ENCODE measurements at regions not wholly inside any gene's neighbourhood (a gene's known extent, or its start where the extent isn't known, plus 50 kb on each side); places are given as distances from the start of the nearest gene placed in this dataset.

- H3K36me3 ChIP-seq (replicated peaks in 1 of 2; ENCODE audit: control insufficient read depth in 1 of 2, insufficient read depth in 2 of 2, low read length in 1 of 2): no peaks in the 10 kb centered on the region
- no peaks in the 10 kb centered on the region for H3K27me3 ChIP-seq (ENCODE audit: insufficient read depth)
- no peak overlapping the region for H2AFZ ChIP-seq (ENCODE audit: low read depth)
- CTCF ChIA-PET: no interaction called here
- no peak overlapping the region for H3K4me3 ChIP-seq (ENCODE audit: low read depth in 2 of 2, low read length in 1 of 2)
- no peak for DNase-seq
- no peaks in the 10 kb centered on the region for H3K9me2 ChIP-seq
- no peaks in the 10 kb centered on the region; a peak in 1 of 4 replicates for H3K4me1 ChIP-seq (ENCODE audit: control insufficient read depth in 1 of 2, insufficient read depth in 2 of 2, low read depth in 1 of 2, low read length in 1 of 2)
- WGBS (ENCODE audit: low lambda C conversion rate): 72% methylated on average over 3 of the region's 4 CpGs
- H4K20me1 ChIP-seq (ENCODE audit: insufficient read depth): no peaks in the 10 kb centered on the region
- H3F3A ChIP-seq (replicated peaks; ENCODE audit: insufficient read depth): no peaks in the 10 kb centered on the region
- H3K27ac ChIP-seq (ENCODE audit: low read depth in 2 of 2, low read length in 1 of 2): no peak overlapping the region
- H3K9ac ChIP-seq: no peak overlapping the region
- no peaks in the 10 kb centered on the region for H3K9me3 ChIP-seq
- no peaks in the 10 kb centered on the region for H3K79me2 ChIP-seq (ENCODE audit: insufficient read depth)
- POLR2A ChIA-PET: no interaction called here
- TF ChIP-seq REST (IDR thresholded peaks at IDR 0.05; ENCODE audit: low read depth, low read length): no peak
- TF ChIP-seq ELF1 (IDR thresholded peaks at IDR 0.05): no peak
- TF ChIP-seq FOSL2 (IDR thresholded peaks at IDR 0.05; ENCODE audit: borderline replicate concordance, low read depth): no peak
- no peak for TF ChIP-seq NFIC (IDR thresholded peaks at IDR 0.05; ENCODE audit: borderline replicate concordance)
- TF ChIP-seq, protein P1, sequence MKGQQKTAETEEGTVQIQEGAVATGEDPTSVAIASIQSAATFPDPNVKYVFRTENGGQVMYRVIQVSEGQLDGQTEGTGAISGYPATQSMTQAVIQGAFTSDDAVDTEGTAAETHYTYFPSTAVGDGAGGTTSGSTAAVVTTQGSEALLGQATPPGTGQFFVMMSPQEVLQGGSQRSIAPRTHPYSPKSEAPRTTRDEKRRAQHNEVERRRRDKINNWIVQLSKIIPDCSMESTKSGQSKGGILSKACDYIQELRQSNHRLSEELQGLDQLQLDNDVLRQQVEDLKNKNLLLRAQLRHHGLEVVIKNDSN (IDR thresholded peaks at IDR 0.05; ENCODE audit: borderline replicate concordance, low read depth): no peak
- TF ChIP-seq, protein P2, sequence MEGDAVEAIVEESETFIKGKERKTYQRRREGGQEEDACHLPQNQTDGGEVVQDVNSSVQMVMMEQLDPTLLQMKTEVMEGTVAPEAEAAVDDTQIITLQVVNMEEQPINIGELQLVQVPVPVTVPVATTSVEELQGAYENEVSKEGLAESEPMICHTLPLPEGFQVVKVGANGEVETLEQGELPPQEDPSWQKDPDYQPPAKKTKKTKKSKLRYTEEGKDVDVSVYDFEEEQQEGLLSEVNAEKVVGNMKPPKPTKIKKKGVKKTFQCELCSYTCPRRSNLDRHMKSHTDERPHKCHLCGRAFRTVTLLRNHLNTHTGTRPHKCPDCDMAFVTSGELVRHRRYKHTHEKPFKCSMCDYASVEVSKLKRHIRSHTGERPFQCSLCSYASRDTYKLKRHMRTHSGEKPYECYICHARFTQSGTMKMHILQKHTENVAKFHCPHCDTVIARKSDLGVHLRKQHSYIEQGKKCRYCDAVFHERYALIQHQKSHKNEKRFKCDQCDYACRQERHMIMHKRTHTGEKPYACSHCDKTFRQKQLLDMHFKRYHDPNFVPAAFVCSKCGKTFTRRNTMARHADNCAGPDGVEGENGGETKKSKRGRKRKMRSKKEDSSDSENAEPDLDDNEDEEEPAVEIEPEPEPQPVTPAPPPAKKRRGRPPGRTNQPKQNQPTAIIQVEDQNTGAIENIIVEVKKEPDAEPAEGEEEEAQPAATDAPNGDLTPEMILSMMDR (IDR thresholded peaks at IDR 0.05): no peak
- no peak for TF ChIP-seq RFX5 (IDR thresholded peaks at IDR 0.05; ENCODE audit: low read length)
- TF ChIP-seq TAF1 (IDR thresholded peaks at IDR 0.05; ENCODE audit: borderline replicate concordance, low read depth, low read length): no peak
- TF ChIP-seq FOXM1 (IDR thresholded peaks at IDR 0.05; ENCODE audit: low read depth): no peak
- no peak overlapping the region for H3K4me2 ChIP-seq
These were observed 384.4 kb upstream of the JARID2 start for GRCh38 chr6:14861491-14861943.

DNA sequence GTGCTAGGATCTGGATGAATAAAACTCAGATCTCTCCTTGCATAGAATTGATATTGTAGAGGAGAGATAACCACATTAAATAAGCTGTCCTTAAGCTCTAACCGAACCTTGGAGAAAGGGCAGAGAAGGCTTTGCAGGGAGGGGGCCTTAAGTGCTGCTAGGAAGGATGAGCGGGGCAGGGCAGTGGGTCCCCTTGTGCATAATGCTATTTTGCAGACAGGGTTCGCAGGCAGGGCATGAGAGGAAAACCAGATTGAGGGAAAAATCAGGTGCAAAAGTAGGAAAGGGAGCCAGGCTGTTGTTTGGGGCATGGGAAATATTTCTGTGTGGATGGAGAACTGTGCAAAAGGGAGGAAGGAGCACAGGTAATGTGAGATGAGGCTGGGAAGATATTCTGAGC lies 383.0 kb upstream of the JARID2 start:
- ChIA-PET POLR2A (no interaction called here), CTCF (no interaction called here)
- no peaks in the 10 kb centered on the region for H4K20me1 ChIP-seq (ENCODE audit: insufficient read depth)
- H3F3A ChIP-seq (replicated peaks; ENCODE audit: insufficient read depth): no peaks in the 10 kb centered on the region
- H3K27ac ChIP-seq (ENCODE audit: low read depth in 2 of 2, low read length in 1 of 2): no peak overlapping the region
- H3K9ac ChIP-seq: no peak overlapping the region
- H3K9me3 ChIP-seq: no peaks in the 10 kb centered on the region
- no peak overlapping the region for H3K4me2 ChIP-seq
- no peak overlapping the region for H2AFZ ChIP-seq (ENCODE audit: low read depth)
- H3K27me3 ChIP-seq (ENCODE audit: insufficient read depth): no peaks in the 10 kb centered on the region
- WGBS (ENCODE audit: low lambda C conversion rate): 50% methylated on average over 3 of the region's 3 CpGs
- TF ChIP-seq REST (IDR thresholded peaks at IDR 0.05; ENCODE audit: low read depth, low read length) (no peak), NFIC (IDR thresholded peaks at IDR 0.05; ENCODE audit: borderline replicate concordance) (no peak), TAF1 (IDR thresholded peaks at IDR 0.05; ENCODE audit: borderline replicate concordance, low read depth, low read length) (no peak), JUND (IDR thresholded peaks at IDR 0.05) (no peak), CHD2 (IDR thresholded peaks at IDR 0.05; ENCODE audit: low read length, partially characterized antibody) (no peak), PBX3 (IDR thresholded peaks at IDR 0.05) (no peak), RFX5 (IDR thresholded peaks at IDR 0.05; ENCODE audit: low read length) (no peak), RCOR1 (IDR thresholded peaks at IDR 0.05; ENCODE audit: low read length) (no peak)
- no peaks in the 10 kb centered on the region for H3K79me2 ChIP-seq (ENCODE audit: insufficient read depth)
- H3K4me3 ChIP-seq (ENCODE audit: low read depth in 2 of 2, low read length in 1 of 2): no peak overlapping the region
- no peaks in the 10 kb centered on the region for H3K36me3 ChIP-seq (replicated peaks in 1 of 2; ENCODE audit: control insufficient read depth in 1 of 2, insufficient read depth in 2 of 2, low read length in 1 of 2)
- H3K4me1 ChIP-seq (ENCODE audit: control insufficient read depth in 1 of 2, insufficient read depth in 2 of 2, low read depth in 1 of 2, low read length in 1 of 2): no peaks in the 10 kb centered on the region
- DNase-seq: no peak
- H3K9me2 ChIP-seq: no peaks in the 10 kb centered on the region

Measured in SK-N-SH (cell line).